NCI-H524 (cell line): ENCODE measurements at regions not wholly inside any gene's neighbourhood (a gene's known extent, or its start where the extent isn't known, plus 50 kb on each side); places are given as distances from the start of the nearest gene placed in this dataset.
"Not testable (repeated sequence)": the region's sequence is repeated elsewhere in the genome, so short reads cannot be mapped to it uniquely, and the experiment has no call there.

Source experiments
- DNase-seq, 2 experiments: peaks; one replicate each; lab custom pipeline; 2025; lab: John Stamatoyannopoulos, UW

GRCh38 chr1:104315823-104316222 lies 566.1 kb downstream of the AMY1C start:
- no peak for DNase-seq

- DNase-seq, result no peak
Observed at GRCh38 chr1:104322131-104322530, 572.4 kb downstream of the AMY1C start.

GRCh38 chr1:104329278-104329677 lies 579.6 kb downstream of the AMY1C start:
- DNase-seq, result no peak

- DNase-seq, result no peak
Observed at GRCh38 chr1:104331763-104332162, 582.1 kb downstream of the AMY1C start.

GRCh38 chr1:104337927-104338326 lies 588.2 kb downstream of the AMY1C start:
- DNase-seq, result not testable (repeated sequence)

GRCh38 chr1:104341944-104342343 lies 592.2 kb downstream of the AMY1C start:
- no peak for DNase-seq

GRCh38 chr1:104348277-104348676 lies 598.6 kb downstream of the AMY1C start:
- no peak for DNase-seq

- DNase-seq, result no peak
Observed at GRCh38 chr1:104353580-104353979, 603.9 kb downstream of the AMY1C start.

GRCh38 chr1:104358086-104358485 lies 608.4 kb downstream of the AMY1C start:
- DNase-seq, result no peak

GRCh38 chr1:104358621-104359020 lies 608.9 kb downstream of the AMY1C start:
- no peak for DNase-seq

GRCh38 chr1:104378414-104378813 lies 628.7 kb downstream of the AMY1C start:
- DNase-seq, result no peak

- DNase-seq, result no peak
Observed at GRCh38 chr1:104380003-104380402, 630.3 kb downstream of the AMY1C start.

GRCh38 chr1:104387716-104388508 lies 638.2 kb downstream of the AMY1C start:
- no peak for DNase-seq

- peak in 1 of 2 experiments; percentile 35 for DNase-seq
Observed at GRCh38 chr1:104392552-104392951, 642.9 kb downstream of the AMY1C start.

GRCh38 chr1:104402178-104402577 lies 652.5 kb downstream of the AMY1C start:
- peak; percentile 3 to 59 for DNase-seq

- no peak for DNase-seq
Observed at GRCh38 chr1:104403883-104404282, 654.2 kb downstream of the AMY1C start.

- DNase-seq, result no peak
Observed at GRCh38 chr1:104406728-104407127, 657.0 kb downstream of the AMY1C start.

GRCh38 chr1:104408268-104408667 lies 658.6 kb downstream of the AMY1C start:
- no peak for DNase-seq

- no peak for DNase-seq
Observed at GRCh38 chr1:104435255-104435654, 685.6 kb downstream of the AMY1C start.

GRCh38 chr1:104440011-104440410 lies 690.3 kb downstream of the AMY1C start:
- no peak for DNase-seq

GRCh38 chr1:104456724-104457123 lies 707.0 kb downstream of the AMY1C start:
- no peak for DNase-seq

- DNase-seq, result no peak
Observed at GRCh38 chr1:104459886-104460285, 710.2 kb downstream of the AMY1C start.

- no peak for DNase-seq
Observed at GRCh38 chr1:104460880-104461279, 711.2 kb downstream of the AMY1C start.

- no peak for DNase-seq
Observed at GRCh38 chr1:104463126-104463697, 713.5 kb downstream of the AMY1C start.
